ENCODE measurements at regions not wholly inside any gene's neighbourhood (a gene's known extent, or its start where the extent isn't known, plus 50 kb on each side); places are given as distances from the start of the nearest gene placed in this dataset.
"Not testable (repeated sequence)": the region's sequence is repeated elsewhere in the genome, so short reads cannot be mapped to it uniquely, and the experiment has no call there.

DNA sequence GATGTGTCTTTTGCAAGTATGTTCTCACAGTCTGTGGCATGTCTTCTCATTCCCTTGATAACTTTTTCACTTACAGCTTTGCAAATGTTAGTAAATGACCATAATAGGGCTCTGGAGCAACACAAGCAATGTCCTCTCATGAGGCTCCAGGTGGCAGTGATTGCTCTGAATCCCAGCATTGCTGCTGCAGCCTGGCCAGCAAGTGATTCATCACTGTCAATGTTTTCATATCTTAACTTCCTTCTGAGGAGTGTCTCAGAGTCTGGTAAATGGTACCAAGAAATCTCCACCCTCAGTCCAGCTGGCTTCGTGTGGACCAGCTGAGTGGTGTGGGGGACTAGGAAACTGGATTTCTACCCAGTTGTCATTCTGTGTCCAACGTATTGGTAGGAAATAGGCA lies 139.6 kb downstream of the MYLK4 start:
- no peak for DNase-seq

DNA sequence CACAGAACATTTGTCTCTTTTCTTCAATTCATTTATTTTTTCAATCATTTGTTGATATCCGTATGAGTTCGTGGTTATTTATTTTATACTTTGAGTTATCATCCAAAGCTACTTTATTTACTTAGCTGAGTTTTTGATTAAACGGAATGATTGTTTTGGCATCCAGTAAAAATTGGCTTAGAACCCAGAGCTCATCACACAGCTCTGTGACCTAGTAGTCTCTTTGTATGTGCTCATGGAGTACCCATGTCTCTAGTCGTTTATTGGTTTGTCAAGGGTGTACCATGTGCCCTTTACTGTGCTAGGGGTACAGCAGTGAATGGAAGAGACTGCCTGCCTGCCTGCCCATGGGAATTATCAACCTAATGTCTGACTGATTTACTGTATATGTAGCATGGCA lies 142.2 kb downstream of the MYLK4 start:
- no peak for DNase-seq

DNA sequence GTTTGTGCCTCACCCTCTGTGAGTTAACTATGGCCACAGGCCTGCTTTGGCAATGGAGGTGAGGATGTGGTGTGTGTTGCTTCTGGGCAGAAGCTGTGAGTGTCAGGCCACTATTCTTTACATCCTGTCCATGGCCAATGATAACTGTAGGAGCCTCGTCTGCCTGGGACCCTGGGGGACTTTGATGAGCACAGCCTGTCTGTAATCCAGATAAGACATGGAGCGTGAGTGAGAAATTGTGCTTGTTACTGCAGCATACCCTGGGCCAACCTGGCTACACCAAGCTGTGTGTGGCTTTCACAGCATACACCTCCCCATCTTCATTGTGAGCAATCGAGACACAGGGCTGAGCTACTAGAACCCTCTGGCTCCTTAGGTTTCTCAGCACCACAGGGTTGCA lies 150.4 kb downstream of the MYLK4 start:
- no peak for DNase-seq

DNA sequence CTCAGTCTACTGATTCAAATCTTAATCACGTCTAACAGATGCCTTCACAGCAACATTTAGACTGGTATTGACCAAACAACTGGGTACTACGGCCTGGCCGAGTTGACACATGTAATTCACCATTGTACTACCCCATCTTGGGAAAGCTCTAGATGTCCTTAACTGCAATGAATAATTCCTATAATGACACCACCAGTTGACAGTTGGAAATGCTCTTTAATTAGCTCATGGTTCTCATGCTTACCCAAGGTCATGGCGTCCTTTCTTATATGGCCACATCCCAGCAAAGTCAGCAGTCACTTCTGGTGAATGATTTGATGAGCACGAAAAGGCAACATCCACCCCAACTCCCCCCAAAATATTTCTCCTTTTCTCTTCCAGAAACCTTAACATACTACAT lies 150.9 kb downstream of the MYLK4 start:
- no peak for DNase-seq

DNA sequence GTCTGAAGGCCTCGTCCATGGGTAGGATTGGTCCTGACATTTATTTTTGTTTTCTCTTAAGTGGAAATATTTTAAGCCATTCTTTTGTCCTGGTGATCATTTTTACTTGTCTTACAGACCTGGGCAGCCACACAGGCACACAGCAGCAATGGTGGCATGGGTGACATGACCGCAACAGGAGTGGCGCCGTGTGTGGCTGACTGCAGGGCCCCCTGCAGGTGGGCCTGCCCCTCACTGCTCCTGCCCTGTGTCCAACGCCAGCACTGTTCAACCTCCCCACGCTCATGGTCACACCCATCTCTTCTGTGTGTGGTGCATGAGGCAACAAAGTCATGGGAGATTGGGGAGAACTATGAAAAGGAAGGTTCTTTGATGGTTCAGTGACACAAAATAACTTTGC lies 151.9 kb downstream of the MYLK4 start:
- DNase-seq, result no peak

DNA sequence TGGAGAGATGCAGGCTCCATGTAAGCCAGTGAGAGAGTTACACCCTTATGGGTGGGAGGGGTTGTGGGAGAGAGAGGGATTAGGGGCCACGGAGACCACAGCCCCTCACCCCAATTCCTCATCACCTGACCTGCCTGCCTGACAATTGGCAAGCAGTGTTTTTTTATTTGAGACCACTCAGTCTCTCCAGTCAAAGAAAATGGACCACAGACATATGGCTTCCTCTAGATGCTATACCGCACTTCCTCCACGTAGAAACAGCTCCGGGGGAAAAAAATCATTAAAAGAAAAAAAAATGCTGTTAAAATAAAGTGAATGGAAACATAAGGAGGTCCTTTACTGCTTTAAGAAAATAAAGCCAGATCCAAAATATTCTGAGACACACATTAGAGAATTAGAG lies 152.7 kb downstream of the MYLK4 start:
- no peak for DNase-seq

DNA sequence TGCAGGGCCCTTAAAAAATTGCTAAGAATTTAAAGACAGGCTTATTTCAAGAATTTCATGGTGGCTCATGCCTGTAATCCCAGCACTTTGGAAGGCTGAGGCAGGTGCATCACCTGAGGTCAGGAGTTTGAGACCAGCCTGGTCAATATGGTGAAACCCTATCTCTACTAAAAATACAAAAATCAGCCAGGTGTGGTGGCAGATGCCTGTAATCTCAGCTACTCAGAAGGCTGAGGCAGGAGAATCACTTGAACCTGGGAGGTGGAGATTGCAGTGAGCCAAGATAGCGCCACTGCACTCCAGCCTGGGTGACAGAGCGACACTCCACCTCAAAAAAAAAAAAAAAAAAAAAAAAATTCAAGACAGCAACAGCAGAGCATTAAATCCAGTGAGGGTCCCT lies 153.3 kb downstream of the MYLK4 start:
- DNase-seq, result not testable (repeated sequence)

DNA sequence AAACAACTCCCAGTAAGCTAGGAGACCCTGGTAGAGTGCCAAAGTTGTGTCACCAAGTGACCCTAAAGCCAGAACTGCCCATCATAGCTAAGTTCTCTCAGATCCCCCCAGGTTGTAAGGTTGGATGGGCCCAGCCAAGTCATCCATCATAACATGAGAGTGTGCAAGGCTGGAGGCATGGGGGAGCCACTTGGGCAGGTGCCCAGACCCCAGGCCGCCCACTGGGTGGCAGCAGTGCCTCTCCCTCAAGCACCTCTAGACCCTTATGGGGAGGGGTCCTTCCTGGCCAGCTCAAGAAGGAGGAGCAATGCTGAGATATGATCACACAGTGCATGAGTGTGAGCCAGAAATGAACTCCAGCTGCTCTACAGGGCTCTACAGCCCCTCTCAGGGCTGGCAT lies 154.5 kb downstream of the MYLK4 start:
- DNase-seq, result no peak

DNA sequence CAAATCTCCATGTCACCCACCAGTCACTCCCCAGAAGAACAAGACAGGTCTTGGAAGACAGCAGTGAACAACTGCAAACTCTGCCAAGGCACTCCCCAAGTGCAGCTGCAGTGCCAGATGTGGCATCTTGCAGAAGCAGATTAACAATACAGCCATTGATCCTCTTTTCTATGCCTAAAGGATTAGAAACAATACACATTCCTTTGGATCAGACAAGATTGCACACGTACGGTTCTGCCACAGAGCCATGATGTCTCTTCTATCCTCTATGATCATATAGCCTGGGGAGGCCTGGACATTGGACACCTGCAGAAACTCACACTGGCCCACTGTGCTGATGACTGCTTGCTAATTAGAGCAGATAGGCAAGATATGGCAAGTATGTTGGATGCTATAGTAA lies 155.9 kb downstream of the MYLK4 start:
- no peak for DNase-seq

DNA sequence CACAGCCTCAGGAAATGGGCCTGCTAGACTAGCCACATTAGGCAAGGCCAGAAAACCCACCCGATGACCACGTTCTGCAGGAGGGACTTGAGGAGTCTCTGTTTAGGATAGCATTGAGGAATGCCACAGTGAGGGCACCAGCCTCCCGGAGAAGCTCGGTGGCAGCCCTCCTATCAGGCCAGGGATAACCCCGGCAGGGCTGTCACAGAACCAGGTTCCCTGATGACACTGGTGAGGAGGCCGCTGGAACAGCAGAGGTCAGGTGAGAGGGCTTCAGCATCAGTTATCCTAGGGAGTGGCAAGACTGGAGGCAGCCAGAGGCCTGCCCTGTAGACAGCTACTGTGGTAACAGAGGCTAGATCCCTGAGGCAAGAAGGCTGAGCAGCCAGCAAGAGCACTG lies 157.6 kb downstream of the MYLK4 start:
- DNase-seq, result no peak

DNA sequence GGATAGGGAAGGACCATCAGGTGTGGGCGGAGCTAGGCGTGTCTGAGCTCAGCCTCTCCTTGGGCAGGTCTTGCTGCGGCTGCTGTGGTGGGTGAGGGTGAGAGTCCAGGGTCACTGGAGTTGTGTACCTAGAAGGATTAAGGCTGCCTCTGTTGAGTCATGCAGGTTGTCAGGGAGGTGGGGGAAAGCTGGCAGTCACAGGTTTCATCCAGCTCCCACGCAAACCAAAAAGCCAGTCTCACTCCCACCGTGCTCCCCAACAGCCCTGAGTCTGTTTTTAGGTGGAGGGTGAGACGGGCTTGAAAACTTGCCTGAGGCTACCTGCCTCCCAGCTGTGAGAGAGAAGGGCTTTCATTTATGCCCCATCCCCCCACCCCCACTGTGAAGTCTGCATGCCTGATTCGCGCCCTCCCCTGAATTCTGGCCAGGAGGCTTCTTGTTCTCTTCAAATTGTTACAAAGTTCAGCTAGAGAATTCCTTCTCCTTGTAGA lies 161.5 kb downstream of the MYLK4 start:
- DNase-seq, result no peak

DNA sequence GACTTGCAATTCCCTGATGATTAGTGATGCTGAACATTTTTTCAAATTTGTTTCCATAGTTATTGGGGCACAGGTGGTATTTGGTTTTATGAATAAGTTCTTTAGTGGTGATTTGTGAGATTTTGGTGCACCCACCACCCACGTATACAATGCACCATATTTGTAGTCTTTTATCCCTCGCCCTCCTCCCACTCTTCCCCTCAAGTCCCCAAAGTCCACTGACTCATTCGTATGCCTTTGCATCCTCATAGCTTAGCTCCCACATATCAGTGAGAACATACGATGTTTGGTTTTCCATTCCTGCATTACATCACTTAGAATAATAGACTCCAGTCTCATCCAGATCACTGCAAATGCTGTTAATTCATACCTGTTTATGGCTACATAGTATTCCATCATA lies 167.3 kb downstream of the MYLK4 start:
- DNase-seq, result no peak

DNA sequence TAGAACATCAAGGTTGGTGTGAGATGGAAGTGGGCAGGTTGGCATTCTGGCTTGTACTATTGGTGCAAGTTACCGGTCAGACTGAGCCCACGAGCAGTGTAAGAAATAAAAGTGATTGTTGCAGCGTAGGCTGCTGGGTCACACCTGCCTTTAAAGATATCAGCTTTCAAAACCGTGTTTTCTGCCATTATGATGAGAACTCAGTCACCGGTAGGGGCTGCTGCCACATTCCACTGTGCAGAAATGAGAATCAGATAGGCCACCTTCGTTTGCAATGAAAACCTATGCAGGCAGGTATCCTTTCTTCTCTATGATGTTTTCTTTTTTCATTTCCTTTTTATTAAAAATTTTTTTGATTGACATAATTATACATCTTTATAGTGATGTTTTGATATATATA lies 168.5 kb downstream of the MYLK4 start:
- DNase-seq, result no peak

DNA sequence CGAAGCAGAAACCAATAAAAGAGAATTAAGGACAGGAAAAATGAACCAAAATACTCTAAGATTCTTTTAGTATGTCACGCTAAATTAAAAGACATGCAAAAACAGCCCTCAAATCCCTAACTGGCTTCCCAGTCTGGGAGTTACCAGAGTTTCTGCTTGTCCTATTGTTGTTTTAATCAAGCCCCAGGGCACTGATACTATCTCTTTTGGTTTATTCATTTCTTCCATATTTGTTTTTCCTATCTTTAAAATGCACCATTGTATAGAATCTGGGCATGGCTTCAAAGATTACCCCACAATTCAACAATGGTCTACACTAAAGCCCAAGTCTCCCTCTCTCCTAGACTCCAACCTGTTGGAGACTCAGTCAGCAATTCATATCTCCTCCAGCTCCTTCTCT lies 169.1 kb downstream of the MYLK4 start:
- DNase-seq, result no peak

DNA sequence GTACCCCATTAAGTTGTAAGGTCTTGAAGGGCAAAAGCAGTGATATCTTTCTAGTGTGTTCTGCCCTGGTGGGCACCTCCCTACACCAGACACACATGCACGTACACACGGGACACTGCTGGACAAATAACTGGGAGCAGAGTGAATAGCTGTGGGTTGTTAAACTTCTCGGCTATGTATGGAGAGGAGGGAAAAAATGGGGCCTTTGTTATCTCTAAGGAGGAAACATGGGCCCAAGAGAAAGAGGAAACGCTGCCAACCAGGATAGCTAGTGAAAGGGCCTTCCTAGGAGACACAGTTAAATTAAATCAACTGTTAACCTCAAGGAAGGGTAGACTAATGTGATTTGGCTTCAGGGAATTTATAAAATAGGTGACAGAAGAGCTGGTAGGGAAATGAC lies 169.7 kb downstream of the MYLK4 start:
- DNase-seq, result no peak

DNA sequence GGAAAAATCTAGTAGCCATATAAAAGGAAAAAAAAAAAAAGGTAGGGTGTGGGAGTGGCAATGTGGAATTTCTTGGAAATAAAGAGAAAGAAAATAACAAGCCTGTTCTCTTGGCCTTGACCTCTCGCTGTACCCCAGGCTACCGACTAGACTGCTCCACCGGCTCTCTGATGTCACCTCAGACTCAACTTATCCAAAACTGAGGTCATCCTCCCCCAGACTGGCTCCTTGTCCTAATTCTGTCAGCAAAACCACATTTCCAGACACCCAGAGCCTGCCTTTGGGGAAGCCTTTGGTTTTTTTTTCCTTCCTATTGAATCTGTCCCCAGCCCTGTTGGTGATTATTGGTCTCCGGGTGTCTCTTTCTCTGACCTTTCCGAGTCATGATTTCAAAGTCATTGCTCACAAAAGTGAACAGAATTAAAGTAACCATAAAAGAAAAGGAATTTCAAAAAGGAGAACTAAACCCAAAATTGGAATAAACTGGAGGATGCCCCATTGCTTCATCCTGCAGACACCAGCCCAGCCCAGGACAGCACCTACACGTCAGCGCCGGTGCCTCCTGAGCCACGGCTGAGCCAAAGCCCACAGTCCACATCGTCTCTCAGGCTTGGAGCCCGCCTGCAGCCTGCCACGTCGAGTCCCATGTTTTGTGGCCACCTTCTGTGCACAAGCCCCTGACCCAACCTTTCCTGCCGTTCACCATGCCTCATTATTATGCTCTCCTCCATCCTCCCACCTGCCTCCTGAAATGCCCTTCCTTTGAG lies 170.7 kb downstream of the MYLK4 start:
- DNase-seq, result no peak

DNA sequence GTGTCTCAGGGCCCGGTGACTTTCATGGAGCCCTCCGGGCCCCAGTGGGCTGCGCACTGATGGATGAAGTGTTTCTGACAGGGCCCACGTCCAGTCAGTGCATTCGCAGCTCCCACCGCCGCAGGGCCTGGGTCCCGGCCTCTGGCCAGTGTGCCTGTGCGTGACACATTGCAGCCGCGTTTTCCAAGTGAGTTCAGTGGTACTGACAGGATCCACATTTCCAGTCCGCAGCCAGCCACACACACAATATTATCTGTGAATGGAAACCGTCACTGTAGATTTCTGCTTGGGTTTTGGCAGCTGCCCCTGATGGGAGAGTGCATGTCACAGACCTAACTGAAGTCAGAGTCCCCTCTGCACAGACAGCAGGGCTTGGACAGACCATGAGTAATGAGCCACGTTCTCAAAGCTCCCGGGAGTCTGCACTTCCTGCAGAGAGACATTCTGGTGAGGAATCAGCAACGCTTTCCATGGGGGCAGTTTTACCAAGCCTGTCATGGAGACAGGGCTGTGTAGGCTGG lies 171.4 kb downstream of the MYLK4 start:
- DNase-seq, result no peak

DNA sequence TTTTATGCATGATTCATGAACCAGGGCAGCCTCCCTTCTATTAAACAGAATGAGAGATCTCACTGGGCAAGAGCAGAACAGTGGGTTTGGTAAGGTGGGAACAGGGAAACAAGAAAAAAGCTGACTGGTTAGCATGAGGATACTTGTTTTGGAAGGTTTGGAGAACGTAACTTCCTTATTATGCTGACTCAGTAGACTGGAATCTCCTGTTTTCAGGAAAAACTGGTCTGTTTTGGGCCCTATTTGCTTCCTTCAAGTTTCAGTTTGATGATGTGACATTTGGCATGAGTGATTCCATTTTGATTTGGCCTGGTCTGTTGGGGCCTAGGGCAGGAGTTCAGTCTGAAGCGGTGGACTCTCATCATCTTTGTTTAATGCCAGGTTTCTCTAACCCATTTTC lies 172.0 kb downstream of the MYLK4 start:
- no peak for DNase-seq

DNA sequence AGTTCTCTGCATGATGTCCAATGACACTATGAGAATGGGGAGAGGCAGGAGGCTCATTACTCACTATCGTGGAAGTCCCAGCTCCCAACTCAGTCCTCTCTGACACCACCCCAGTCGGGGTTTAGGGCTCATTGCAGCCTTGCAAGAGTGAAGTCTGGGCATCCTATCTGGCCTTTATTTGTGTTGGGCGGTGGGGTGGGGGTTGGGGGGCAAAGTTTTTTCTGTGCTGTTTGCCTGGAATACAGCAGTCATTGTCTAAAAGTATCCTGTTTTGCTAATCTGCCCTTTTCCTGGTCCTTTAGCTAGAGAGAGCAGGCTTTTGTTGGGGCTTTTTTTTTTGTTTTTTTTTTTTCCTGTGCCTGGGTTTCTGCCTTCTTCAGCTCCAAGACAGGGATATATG lies 174.2 kb downstream of the MYLK4 start:
- no peak for DNase-seq

DNA sequence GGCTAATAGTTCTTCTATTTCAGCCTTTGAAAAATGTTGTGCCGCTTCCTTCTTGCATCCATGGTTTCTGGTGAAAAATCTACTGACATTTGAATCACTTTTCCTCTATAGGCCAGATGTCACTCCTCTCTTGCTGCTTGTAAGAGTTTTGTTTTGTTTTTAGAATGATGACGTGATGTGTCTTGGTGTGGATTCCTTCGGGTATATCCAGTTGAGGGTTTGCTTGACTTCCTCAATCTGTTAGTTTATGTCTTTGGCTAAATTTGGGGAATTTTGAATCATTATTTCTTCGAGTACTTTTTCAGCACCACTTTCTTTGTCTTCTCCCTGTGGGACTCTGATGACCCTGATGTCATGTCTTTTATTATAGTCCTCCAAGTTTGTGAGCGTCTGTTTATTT lies 175.5 kb downstream of the MYLK4 start:
- DNase-seq, result no peak

DNA sequence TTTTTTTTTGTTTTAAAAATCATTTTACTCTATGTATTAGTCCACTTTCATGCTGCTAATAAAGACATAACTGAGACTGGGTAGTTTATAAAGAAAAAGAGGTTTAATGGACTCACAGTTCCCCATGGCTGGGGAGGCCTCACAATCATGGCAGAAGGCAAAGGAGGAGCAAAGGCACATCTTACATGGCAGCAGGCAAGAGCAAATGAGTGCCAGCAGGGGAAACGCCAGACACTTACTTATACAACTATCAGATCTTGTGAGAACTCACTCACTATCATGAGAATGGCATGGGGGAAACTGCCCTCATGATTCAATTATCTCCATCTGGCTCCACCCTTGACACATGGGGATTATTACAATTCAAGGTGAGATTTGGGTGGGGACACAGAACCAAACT lies 181.3 kb downstream of the MYLK4 start:
- not testable (repeated sequence) for DNase-seq

DNA sequence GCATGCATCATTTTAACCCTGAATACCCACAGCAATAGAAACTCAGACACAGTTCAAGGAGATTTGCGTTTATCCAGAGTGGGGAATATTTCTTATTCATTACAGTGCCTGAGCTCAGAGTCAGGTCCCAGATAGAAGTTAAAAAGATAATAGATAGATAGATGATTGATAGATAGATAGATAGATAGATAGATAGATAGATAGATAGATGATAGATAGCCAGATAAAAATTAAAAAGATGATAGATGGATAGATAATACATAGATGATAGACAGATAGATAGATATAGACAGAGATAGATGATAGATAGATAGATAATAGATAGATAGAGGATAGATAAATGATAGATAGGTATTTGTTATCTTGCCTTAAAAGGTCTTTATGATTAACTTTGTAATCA lies 184.7 kb downstream of the MYLK4 start:
- DNase-seq, result no peak

DNA sequence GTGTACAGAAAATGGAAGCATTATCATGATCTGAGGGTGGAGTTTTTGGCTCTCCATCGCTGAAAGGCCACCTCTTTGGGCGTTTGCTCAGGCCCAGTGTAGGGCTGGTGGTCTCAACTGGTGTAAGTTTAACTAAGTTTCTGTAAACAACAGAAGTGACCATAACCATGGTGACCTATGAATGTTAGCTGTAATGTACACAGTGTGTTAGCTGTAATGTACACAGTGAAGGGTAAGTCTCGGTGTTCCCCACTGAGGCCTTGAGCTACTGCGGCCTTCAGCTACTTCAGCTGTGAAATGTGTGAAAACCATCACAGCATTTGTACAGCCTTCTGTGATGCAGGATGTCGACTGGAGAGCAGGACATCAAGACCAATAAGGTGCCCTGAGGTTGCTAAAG lies 185.2 kb downstream of the MYLK4 start:
- DNase-seq, result no peak

DNA sequence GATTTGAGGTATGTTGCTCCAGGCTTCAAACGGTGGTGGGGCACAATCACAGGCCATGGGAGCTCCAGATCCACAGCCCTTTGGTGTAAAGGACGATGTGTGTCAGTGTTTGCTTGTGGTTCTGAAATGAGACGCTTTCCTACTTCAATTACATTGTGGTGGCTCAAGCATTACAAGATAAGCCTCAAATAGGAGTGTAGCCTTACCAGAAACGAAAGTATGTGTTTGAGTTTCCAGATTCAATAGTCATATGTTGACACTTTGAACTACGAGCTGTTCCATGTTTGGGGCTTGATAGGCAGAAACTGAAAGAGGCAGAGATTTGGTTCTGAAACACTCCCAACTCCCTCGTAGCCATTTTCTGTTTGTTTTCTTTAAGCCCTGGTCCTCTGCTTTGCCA lies 187.1 kb downstream of the MYLK4 start:
- no peak for DNase-seq
